ENCODE measurements at regions not wholly inside any gene's neighbourhood (a gene's known extent, or its start where the extent isn't known, plus 50 kb on each side); places are given as distances from the start of the nearest gene placed in this dataset.

- intact Hi-C loops (cut with DNase I): no loop called here
- no peaks in the 10 kb centered on the region for H3K4me1 ChIP-seq
- no peak overlapping the region for H3K4me3 ChIP-seq
- no peak overlapping the region for H3K27ac ChIP-seq
- DNase-seq (no peak), ATAC-seq (no peak)
- no peaks in the 10 kb centered on the region for H3K27me3 ChIP-seq
- no peaks in the 10 kb centered on the region for H3K36me3 ChIP-seq
- H3K9me3 ChIP-seq: no peaks in the 10 kb centered on the region
- TF ChIP-seq CTCF (IDR thresholded peaks at IDR 0.05): no peak
These were observed 72.9 kb upstream of the ANO1 start for GRCh38 chr11:70005107-70005818.

DNA sequence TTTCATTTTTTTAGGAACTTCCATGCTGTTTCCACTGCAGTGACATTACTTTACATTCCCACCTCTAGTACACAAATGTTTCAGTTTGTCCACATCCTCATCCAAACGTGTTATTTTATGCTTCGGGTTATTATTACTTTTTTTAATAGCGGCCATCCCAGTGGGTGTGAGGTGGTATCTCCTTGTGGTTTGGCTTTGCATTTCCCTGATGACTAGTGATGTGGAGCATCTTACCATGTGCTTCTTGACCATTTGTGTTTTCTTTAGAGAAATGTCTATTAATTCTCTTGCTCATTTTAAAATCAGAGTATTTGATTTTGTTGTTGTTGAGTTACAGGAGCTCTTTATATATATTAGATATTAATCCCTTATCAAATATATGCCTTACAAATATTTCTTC lies 70.3 kb upstream of the ANO1 start:
- no peaks in the 10 kb centered on the region for H3K9me3 ChIP-seq
- no peak for TF ChIP-seq CTCF (IDR thresholded peaks at IDR 0.05)
- no peaks in the 10 kb centered on the region for H3K4me1 ChIP-seq
- no peak overlapping the region for H3K27ac ChIP-seq
- H3K4me3 ChIP-seq: no peak overlapping the region
- no peak for DNase-seq
- intact Hi-C loops (cut with DNase I): no loop called here
- H3K27me3 ChIP-seq: no peaks in the 10 kb centered on the region
- no peak for ATAC-seq
- no peaks in the 10 kb centered on the region for H3K36me3 ChIP-seq

DNA sequence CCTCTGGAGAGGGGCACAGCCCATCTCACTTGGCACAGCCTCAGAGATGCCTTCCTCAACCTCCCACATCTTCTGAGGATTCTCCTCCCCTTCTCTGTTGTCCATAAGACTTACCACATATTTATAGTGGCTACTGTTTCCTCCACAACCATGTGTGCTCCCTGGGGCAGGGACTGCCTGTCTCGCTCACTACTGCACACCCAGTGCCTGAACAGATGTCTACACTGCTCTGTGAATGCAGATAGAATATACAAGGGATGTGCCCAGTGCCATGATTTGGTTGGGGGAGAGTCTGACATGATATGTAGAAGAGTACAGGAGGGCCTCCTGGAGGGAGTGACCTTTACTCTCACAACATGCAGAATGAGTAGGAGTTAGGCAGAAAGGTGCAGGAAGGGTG lies 67.3 kb upstream of the ANO1 start:
- Histone ChIP-seq H3K27ac (no peak overlapping the region), H3K9me3 (no peaks in the 10 kb centered on the region), H3K4me3 (no peak overlapping the region), H3K36me3 (no peaks in the 10 kb centered on the region), H3K27me3 (peaks cover 0 to 4% of the 10 kb centered on the region in 2 donors), H3K4me1 (no peaks in the 10 kb centered on the region)
- DNase-seq (no peak), ATAC-seq (no peak)
- TF ChIP-seq CTCF (IDR thresholded peaks at IDR 0.05): no peak
- intact Hi-C loops (cut with DNase I): no loop called here

GRCh38 chr11:70012134-70012733 lies 65.9 kb upstream of the ANO1 start:
- TF ChIP-seq CTCF (IDR thresholded peaks at IDR 0.05): no peak
- intact Hi-C loops (cut with DNase I): no loop called here
- Histone ChIP-seq H3K27me3 (peaks cover 0 to 4% of the 10 kb centered on the region in 2 donors), H3K27ac (no peak overlapping the region), H3K36me3 (no peaks in the 10 kb centered on the region), H3K4me1 (no peaks in the 10 kb centered on the region), H3K9me3 (no peaks in the 10 kb centered on the region), H3K4me3 (no peak overlapping the region)
- ATAC-seq (no peak), DNase-seq (no peak)

DNA sequence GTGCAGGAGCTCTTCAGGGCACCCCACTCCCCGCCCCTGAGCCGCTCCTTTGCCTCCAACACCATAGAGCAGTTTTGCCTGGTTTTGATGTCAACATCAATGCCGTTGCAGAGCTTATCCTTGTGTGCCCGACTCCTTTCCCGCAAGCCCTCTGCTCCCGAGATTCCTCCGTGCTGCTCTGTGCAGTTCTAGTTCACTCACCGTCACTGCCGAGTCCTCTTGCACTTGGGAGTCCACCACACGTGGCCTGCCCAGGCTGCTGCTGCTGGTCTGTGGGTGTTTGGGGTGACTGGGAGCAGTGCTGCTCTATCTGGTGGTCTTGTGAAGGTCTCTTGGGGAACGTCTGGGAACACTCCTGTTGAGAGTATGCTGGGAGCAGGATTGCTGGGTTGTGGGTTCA lies 63.8 kb upstream of the ANO1 start:
- Histone ChIP-seq H3K27ac (no peak overlapping the region), H3K4me3 (no peak overlapping the region), H3K9me3 (no peaks in the 10 kb centered on the region), H3K27me3 (peaks cover 0 to 4% of the 10 kb centered on the region in 2 donors), H3K4me1 (no peaks in the 10 kb centered on the region), H3K36me3 (no peaks in the 10 kb centered on the region)
- intact Hi-C loops (cut with DNase I): no loop called here
- no peak for TF ChIP-seq CTCF (IDR thresholded peaks at IDR 0.05)
- no peak for ATAC-seq
- DNase-seq: no peak

All from left lung (tissue), 4 donors.